Activated B cell treated with CpG ODN at 0.5 μM for 24 hours (primary cell): ENCODE measurements at regions not wholly inside any gene's neighbourhood (a gene's known extent, or its start where the extent isn't known, plus 50 kb on each side); places are given as distances from the start of the nearest gene placed in this dataset.

Source experiments
- ATAC-seq: fragments of 200-7000 bp; cut with Tn5 transposase; one replicate; pipeline ENCODE4 v1.10.0; 2021; ENCODE audit warnings: low read depth, mild to moderate bottlenecking, moderate library complexity
- CTCF ChIA-PET: fragments of 350-600 bp; sonication (Branson Sonifier 250); formaldehyde crosslinking; loops from one replicate; lab custom pipeline; 2021; ENCODE audit warnings: antibody characterized with exemption; lab: Charles Lee
- POLR2A ChIA-PET: fragments of 350-600 bp; sonication (Branson Sonifier 250); formaldehyde crosslinking; loops from one replicate; lab custom pipeline; 2021; ENCODE audit warnings: antibody characterized with exemption; lab: Charles Lee
- DNase-seq: peaks from one replicate; pipeline ENCODE4 v3.0.0; 2022
- H3K27ac Mint-ChIP-seq: one replicate; pipeline ENCODE4 v1.8.0; 2020; ENCODE audit warnings: mixed read lengths
- H3K27me3 Mint-ChIP-seq: one replicate; pipeline ENCODE4 v1.8.0; 2021; ENCODE audit warnings: mixed read lengths
- H3K36me3 Mint-ChIP-seq: one replicate; pipeline ENCODE4 v1.8.0; 2021; ENCODE audit warnings: low read depth, mixed read lengths
- H3K4me1 Mint-ChIP-seq: one replicate; pipeline ENCODE4 v1.8.0; 2021; ENCODE audit warnings: mixed read lengths
- H3K4me3 Mint-ChIP-seq: one replicate; pipeline ENCODE4 v1.8.0; 2020; ENCODE audit warnings: mild to moderate bottlenecking, mixed read lengths
- H3K9me3 Mint-ChIP-seq: one replicate; pipeline ENCODE4 v1.8.0; 2020; ENCODE audit warnings: mixed read lengths
- CTCF ChIP-seq: fragments of 200-600 bp; IDR thresholded peaks from one replicate; pipeline ENCODE4 v1.8.0; 2022; ENCODE audit warnings: antibody characterized with exemption, mild to moderate bottlenecking
- intact Hi-C: fragments of 100-400 bp; cut with micrococcal nuclease; formaldehyde crosslinking; loops from one replicate; pipeline ENCODE4 v1.15.1; 2024

GRCh38 chr5:87562068-87562467, 149.3 kb upstream of the CCNH start:
- peaks cover 4% of the 10 kb centered on the region for H3K9me3 Mint-ChIP-seq
- ChIA-PET CTCF (no interaction called here), POLR2A (no interaction called here)
- no peaks in the 10 kb centered on the region for H3K36me3 Mint-ChIP-seq
- intact Hi-C loops = no loop called here
- no peak overlapping the region for H3K27ac Mint-ChIP-seq
- no peak for TF ChIP-seq CTCF
- no peaks in the 10 kb centered on the region for H3K27me3 Mint-ChIP-seq
- H3K4me1 Mint-ChIP-seq = no peaks in the 10 kb centered on the region
- H3K4me3 Mint-ChIP-seq = no peak overlapping the region
- DNase-seq (no peak), ATAC-seq (no peak)

GRCh38 chr5:87560528-87560927, 147.8 kb upstream of the CCNH start:
- Mint-ChIP-seq H3K27ac (no peak overlapping the region), H3K27me3 (no peaks in the 10 kb centered on the region), H3K4me3 (no peak overlapping the region), H3K9me3 (peaks cover 4% of the 10 kb centered on the region), H3K36me3 (no peaks in the 10 kb centered on the region), H3K4me1 (no peaks in the 10 kb centered on the region)
- DNase-seq (no peak), ATAC-seq (no peak)
- ChIA-PET CTCF (no interaction called here), POLR2A (no interaction called here)
- no peak for TF ChIP-seq CTCF
- intact Hi-C loops = no loop called here

- Mint-ChIP-seq H3K27ac (no peak overlapping the region), H3K4me3 (no peak overlapping the region), H3K36me3 (no peaks in the 10 kb centered on the region), H3K27me3 (no peaks in the 10 kb centered on the region), H3K9me3 (peaks cover 7% of the 10 kb centered on the region), H3K4me1 (no peaks in the 10 kb centered on the region)
- DNase-seq (no peak), ATAC-seq (no peak)
- CTCF ChIA-PET = no interaction called here
- no peak for TF ChIP-seq CTCF
- intact Hi-C loops = no loop called here
- POLR2A ChIA-PET = no interaction called here
These were observed 139.2 kb upstream of the CCNH start for GRCh38 chr5:87551911-87552310.

- no peak overlapping the region for H3K27ac Mint-ChIP-seq
- ChIA-PET POLR2A (no interaction called here), CTCF (no interaction called here)
- DNase-seq = no peak
- no peak for TF ChIP-seq CTCF
- no peaks in the 10 kb centered on the region for H3K4me1 Mint-ChIP-seq
- no peak overlapping the region for H3K4me3 Mint-ChIP-seq
- ATAC-seq = no peak
- intact Hi-C loops = no loop called here
- H3K27me3 Mint-ChIP-seq = peaks cover 2% of the 10 kb centered on the region
- H3K9me3 Mint-ChIP-seq = no peaks in the 10 kb centered on the region
- H3K36me3 Mint-ChIP-seq = no peaks in the 10 kb centered on the region
These were observed 128.9 kb upstream of the CCNH start for GRCh38 chr5:87541676-87542075.

GRCh38 chr5:87541033-87541432, 128.3 kb upstream of the CCNH start:
- ATAC-seq (no peak), DNase-seq (no peak)
- no peaks in the 10 kb centered on the region for H3K9me3 Mint-ChIP-seq
- ChIA-PET CTCF (no interaction called here), POLR2A (no interaction called here)
- no peak for TF ChIP-seq CTCF
- H3K36me3 Mint-ChIP-seq = no peaks in the 10 kb centered on the region
- peaks cover 2% of the 10 kb centered on the region for H3K27me3 Mint-ChIP-seq
- H3K4me3 Mint-ChIP-seq = no peak overlapping the region
- no peak overlapping the region for H3K27ac Mint-ChIP-seq
- no peaks in the 10 kb centered on the region for H3K4me1 Mint-ChIP-seq
- intact Hi-C loops = no loop called here
